GM13976 (cell line): ENCODE measurements at regions not wholly inside any gene's neighbourhood (a gene's known extent, or its start where the extent isn't known, plus 50 kb on each side); places are given as distances from the start of the nearest gene placed in this dataset.

Experiments used
- DNase-seq: peaks from one replicate; pipeline ENCODE4 v3.0.0; 2012; ENCODE audit warnings: low spot score
- CTCF ChIP-seq: IDR thresholded peaks from 2 replicates; pipeline ENCODE4 v1.5.1; 2012; ENCODE audit warnings: borderline replicate concordance, mild to moderate bottlenecking; ENCODE audit not compliant: insufficient read depth; ENCODE audit errors: extremely low read depth, missing control alignments, control extremely low read depth
- in situ Hi-C: fragments of 300-500 bp; cut with MboI; formaldehyde crosslinking; loops from one replicate; pipeline ENCODE4 v1.12.0; 2022; ENCODE audit warnings: low sequenced_read_pairs, mixed read lengths, inconsistent platforms; ENCODE audit not compliant: unreplicated experiment

- in situ Hi-C loops: no loop called here
- DNase-seq: no peak
- no peak for TF ChIP-seq CTCF
Measured at GRCh38 chr18:38290229-38290628, 724.6 kb upstream of the CELF4 start.

GRCh38 chr18:38284972-38285371 is 719.4 kb upstream of the CELF4 start:
- in situ Hi-C loops: no loop called here
- no peak for DNase-seq
- no peak for TF ChIP-seq CTCF

- in situ Hi-C loops: no loop called here
- DNase-seq: no peak
- no peak for TF ChIP-seq CTCF
Measured at GRCh38 chr18:38263066-38263465, 697.5 kb upstream of the CELF4 start.

GRCh38 chr18:38262661-38263060 is 697.1 kb upstream of the CELF4 start:
- DNase-seq: no peak
- TF ChIP-seq CTCF: no peak
- in situ Hi-C loops: no loop called here

GRCh38 chr18:38257661-38258060 is 692.1 kb upstream of the CELF4 start:
- in situ Hi-C loops: no loop called here
- TF ChIP-seq CTCF: no peak
- DNase-seq: no peak

GRCh38 chr18:38256366-38256765 is 690.8 kb upstream of the CELF4 start:
- in situ Hi-C loops: no loop called here
- DNase-seq: no peak

More at GRCh38 chr18:38256366-38256765, 690.8 kb upstream of the CELF4 start:
- TF ChIP-seq CTCF: no peak
